Iris pigment epithelial cell (primary cell): ENCODE measurements at regions not wholly inside any gene's neighbourhood (a gene's known extent, or its start where the extent isn't known, plus 50 kb on each side); places are given as distances from the start of the nearest gene placed in this dataset.
"Not testable (repeated sequence)": the region's sequence is repeated elsewhere in the genome, so short reads cannot be mapped to it uniquely, and the experiment has no call there.

Source experiments
- DNase-seq: peaks from one replicate; pipeline ENCODE4 v3.0.0-alpha.2; 2011; ENCODE audit warnings: low read depth

DNA sequence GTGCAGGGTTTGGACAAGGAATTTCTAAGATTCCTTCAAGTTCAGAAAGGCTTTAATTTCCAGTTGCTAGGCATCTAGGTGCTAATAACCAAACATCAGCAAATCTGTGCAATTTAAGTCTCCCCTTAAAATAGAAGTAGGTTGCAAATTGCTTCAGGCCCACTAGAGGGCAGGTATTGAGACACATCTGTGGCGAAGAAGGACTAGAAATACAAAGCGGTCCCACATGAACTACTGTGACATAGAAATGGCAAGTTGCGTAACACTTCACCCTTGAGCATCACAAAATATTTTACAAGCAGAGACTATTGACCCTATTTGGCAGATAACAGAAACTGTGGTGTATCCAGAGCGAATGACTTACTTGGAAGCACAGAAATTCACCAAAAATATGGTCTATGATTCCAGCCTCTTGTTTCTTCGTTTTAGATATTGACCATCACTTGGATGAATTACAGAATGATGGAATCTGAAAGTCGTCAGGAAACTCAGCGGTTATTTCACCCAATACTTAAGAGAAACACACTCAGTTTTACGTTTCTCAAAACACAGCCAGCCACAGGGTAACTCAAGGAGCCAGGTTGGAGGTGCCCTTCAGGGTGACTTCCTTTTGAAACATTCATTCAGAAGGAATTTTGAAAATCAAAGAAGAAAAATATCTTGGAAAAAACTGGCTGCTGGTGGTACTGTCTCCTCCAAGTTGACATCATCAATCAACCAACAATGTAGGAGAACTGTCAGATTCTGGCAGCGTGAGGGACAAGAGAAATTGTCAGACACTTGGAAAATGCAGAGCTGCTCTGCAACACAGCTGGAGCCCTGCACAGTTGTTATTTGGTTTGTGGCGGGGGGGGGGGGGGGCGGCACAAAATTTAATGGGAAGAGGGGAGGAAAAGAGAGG is 256.3 kb upstream of the MINDY3 start:
- DNase-seq = peak; percentile 37

DNA sequence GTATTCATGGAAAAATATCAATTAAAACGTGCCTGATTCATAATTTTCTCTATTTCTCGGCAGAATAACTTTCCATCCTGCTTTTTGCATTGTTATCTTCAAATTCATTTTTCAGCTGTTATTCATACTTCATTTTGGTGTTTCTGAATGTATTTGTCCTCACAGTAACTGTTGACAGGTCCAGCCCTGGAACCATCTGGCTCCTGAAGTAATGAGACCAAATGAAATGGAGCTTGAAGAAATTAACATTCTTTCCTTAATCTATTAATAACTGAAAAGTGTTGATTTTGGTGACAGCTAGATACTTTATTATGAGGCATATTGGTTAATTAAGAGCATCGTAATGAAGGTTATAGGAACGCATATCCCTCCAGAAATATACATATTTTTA is 257.0 kb upstream of the MINDY3 start:
- no peak for DNase-seq

DNA sequence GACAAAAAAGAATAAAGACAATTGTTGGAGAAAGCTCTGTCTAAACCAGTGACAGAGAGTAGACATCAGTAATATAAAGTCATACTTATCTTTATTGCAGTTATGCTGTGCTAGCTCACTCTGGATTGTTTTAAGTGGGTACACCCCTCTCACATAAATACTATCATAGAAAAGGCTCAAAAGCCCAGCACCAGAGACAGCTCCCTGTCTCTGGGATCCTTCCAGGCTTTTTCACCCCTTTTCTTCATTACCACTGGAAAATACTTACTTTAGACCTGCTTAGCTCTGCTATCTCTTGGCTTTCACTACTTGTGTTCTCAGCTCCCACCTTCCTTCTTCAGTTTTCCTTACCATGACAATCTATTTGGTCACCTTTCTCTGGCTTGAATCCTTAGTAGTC is 259.1 kb upstream of the MINDY3 start:
- DNase-seq = no peak

DNA sequence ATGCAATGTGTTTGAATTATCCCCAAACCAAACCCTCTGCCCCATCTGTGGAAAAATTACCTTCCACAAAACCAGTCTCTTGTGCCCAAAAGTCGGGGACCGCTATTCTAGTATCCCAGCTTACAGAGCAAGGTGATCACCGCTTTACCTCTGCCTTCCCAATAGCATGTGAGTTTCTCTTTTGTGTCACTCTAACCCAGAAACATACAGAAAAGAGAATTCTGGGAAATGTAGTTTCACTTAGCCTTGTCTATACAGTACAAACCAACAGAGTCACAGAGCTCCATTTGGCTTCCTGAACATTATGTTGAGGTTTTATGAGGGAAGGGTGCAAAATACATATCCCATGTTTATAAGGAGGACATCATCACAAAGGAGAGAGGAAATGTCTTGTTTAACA is 260.3 kb upstream of the MINDY3 start:
- DNase-seq = no peak

DNA sequence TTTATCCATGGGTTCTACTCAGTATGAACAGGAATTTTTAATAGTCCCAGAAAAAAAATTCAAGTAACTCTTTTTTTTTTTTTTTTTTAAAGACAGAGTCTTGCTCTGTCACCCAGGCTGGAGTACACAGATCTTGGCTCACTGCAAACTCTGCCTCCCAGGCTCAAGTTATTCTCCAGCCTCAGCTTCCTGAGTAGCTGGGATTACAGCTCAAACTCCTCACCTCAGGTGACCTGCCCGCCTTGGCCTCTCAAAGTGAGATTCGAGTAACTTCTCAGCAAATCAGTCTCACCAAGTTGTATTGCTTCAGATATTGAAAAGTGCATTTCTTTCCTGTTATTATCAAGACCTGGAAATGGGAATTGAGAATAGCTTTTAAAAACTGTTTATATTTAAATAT is 281.2 kb upstream of the MINDY3 start:
- DNase-seq = no peak

DNA sequence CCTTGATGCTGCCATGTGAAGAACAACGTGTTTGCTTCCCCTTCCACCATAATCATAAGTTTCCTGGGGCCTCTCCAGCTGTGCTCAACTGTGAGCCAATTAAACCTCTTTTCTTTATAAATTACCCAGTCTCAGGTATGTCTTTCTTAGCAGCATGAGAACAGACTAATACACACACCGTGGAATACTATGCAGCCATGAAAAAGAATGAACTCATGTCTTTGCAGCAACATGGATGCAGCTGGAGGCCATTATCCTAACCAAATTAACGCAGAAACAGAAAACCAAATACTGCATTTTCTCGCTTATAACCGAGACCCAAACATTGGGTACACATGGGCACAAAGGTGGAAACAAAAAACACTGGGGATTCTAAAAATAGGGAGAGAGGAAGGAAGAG is 286.7 kb upstream of the MINDY3 start:
- DNase-seq = no peak

DNA sequence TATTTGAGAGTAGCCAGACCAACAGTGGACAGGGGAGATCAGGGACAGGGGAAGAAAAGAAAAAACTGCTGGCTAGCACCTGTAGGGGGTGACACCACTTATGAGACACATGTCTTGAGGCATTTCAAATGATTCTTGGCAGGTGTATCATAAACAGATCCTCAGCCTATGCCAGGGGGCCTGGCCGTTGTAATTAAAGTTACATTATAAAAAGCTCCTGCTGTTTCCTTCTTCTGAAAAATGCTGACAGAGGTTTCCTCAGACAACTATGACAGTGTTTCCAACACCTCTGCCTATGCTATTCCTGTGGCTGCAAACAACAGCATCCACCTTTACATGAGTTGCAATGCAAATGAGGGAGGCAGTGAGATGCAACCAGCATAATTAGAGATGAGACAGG is 281.0 kb upstream of the PTER start:
- no peak for DNase-seq

DNA sequence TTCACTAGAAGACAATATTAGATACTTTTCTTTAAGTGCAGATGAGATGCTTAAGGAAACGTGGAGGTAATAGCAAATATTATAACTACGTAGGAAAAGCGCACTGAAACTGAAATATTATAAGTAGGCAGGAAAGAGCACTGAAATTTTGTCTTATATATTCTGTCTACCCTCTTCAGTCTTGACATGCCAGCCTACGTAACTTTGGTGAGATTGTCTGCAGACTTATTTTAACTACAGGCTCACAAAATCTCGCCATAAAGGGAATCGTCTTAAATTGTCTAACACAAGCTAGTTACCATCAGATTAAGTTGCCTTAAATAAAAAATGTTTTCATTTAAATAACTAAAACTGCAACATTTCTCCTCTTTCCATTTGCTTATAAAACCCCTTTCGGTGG is 280.1 kb upstream of the PTER start:
- no peak for DNase-seq

DNA sequence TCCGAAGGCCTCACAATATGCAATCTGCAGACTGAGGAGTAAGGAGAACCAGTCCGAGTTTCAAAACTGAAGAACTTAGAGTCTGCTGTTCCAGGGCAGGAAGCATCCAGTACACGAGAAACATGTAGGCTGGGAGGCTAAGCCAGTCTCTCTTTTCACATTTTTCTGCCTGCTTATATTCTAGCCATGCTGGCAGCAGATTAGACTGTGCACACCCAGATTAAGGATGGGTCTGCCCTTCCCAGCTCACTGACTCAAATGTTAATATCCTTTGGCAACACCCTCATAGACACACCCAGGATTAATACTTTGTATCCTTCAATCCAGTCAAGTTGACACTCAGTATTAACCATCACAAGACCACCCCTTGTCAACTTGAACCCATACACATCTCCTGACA is 271.7 kb upstream of the PTER start:
- DNase-seq = not testable (repeated sequence)

DNA sequence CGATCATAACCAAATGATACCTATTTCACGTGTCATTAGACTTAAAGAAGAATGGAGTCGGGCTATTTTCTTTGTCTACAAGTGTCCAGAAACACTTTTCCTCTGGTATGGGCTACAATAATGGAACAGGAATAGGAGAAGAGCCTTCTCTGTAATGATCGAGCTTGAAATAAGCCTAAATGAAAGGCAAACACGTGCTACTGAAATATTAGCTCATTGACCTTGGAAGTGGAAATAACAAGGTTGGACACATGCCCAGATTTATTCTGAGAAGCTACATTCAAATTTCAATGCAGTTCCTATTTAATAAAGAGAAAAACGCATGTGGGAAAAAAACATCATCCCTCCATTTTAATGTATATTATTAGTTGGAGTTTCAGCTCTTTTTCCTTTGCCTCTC is 254.7 kb upstream of the PTER start:
- no peak for DNase-seq

DNA sequence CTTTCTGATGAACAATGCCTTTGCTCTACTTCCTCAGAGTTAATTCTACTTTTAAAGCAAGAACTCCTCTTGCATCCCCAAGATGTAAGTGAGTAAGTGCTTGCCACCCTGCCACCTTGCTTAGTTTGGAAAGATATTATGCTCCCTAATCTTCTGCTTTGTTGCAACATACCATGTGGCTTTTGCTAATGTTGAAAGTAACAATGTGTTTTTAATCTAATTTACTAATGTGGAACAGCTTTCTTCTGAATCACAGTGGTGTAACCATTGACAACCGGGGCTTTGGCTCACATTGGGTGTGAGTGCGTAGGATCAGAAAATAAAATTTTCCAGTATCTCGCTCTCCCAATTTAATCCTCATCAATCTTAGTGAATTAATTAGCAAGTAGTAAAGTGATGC is 254.1 kb upstream of the PTER start:
- no peak for DNase-seq

DNA sequence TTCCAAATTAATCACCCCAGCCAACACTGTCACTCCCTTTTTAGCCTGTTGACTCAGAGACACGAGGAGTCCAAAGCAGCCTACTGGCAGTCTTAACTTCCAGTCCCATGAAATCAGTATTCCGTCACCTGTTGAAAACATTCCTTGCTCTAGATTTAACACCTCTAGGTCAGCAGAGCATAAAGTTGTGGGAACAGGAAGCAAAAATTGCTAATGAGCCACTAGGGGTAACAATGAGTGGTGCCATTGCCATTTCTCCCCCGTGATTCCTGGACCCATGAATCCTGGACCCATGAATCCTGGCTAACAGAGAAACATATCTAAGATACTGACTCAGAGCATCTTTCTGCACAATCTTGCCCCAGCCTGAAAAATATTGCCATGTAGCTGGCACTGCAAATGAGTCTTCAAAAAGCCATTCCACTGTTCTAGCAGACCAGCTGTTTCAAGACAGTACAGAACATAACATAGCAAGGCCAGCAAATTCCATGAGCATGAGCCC is 252.7 kb upstream of the PTER start:
- no peak for DNase-seq

DNA sequence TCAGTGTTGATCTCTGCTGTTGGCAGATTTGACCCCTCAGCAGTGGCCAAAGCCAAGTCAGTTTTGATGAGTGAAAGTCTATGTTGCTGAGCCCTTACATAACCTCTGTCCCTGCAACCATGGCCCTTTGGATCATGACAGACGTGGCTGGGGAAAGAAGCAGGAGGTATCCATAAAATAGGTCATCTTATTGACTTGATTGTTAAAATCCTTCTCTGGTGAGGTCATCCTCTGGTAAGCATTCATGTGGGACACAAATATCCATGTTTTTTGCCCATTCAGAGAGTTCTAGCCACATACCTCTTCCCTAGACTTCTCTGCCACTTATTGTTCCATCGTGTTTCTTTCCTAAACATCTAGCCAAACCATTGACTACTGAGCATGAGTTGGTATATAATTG is 251.9 kb upstream of the PTER start:
- DNase-seq = no peak

DNA sequence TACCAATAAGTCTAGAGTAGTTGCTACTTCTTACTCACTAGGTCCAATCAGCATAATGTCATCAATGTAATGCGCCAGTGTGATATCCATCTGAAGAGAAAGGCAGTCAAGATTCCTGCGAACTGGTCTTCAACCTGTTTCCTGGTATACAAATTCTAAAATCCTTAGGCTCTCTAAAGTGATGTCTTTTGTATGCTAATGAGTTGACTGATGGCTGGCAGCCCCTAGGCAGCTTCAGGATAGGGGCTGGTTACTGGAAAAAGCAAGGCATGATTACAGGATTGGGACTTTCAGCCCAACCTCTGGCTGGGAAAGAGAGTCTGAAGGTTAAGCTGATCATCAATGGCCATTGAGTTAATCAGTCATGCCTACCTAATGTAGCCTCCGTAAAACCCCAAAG is 250.2 kb upstream of the PTER start:
- DNase-seq = no peak

DNA sequence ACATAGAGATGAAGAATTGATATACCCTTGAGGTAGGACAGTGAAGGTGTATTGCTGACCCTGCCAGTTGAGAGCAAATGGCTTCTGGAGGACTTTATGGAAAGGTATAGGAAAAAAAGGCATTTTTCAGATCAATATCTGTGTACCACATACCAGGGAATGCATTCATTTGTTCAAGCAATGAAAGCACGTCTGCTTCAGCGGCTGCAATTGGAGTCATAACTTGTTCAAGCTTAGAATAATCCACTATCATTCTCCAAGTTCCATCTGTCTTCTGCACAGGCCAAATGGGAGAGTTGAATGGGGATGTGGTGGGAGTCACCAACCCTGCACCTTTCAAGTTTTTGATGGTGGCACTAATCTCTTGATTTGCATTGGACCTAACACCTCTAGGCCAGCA is 249.6 kb upstream of the PTER start:
- DNase-seq = no peak

DNA sequence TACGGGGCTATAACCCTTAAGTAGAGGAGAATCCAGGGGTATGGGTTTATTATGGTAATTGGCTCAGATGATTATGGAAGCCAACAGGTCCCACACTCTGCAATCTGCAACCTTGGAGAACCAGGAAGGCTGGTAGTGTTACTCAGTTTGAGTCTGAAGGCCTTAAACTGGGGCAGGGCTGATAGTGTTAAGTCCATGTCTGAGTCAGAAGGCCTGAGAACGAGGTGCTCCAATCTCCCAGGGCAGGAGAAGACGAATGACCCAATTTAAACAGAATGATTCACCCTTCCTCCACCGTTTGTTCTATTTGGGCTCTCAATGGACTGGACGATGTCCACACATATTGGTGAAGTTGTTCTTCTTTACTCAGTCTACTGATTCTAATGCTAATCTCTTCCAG is 244.5 kb upstream of the PTER start:
- no peak for DNase-seq

DNA sequence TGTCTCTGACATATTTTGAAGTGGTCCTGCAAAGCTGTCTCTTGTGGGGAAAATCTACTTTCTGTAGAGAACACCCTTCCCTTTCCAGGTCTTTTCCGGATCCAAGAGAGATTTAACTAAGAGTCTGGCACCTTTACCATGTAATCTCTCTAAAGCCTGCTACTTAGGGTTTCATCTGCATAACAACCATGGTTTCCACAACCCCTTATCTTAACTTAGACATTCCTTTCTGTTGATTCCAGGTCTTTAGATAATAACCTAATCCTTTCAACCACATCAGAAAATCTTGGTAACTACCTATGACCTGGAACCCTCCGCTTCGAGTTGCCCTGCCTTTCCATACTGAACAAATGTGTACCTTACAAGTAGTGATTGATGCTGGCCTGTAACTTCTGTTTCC is 243.6 kb upstream of the PTER start:
- DNase-seq = no peak

DNA sequence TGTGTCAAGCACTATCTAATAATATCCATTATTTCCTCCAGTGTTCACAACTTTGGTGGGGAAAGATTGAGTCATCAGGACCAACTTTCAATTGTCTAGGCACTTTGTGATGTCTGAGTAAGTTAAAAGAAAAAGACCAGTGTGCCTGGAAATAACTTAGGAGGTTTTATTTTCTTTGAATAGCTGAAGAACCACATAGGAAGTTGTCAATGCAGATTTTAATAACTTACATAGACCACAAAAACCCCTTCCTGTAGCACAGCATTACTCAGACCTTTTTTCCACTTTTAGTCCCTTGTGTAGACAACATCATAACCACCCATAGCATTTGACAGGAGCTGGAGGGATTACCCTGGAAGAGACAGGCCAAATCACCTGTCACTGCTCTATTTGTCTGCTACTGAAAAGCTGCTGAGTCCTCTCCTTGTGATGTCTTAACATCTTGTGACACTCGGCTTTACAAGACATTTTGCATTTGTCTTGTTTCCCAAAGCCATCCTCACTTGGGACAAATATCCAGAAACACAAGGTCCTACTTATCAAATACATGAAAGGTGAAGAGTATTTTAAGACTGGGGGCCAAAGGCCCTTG is 241.5 kb upstream of the PTER start:
- DNase-seq = no peak

DNA sequence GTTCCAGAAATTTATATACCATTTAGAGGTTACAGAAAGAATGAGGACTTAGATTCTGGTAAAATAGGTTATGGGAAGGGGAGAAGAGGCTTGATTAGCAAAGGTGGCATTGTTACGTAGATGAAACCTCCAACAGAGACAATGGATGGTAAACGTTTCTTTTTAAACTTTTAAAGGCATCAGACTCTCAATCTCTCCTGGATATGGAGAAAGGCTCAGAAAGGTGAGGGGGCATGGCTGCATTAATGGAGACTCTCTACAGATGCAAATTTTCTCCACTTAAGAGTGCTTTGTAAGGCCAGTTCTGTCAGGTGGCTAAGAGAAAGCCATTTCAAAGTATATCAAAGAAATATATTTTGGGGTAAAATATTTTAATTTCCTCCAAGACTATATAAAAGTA is 240.9 kb upstream of the PTER start:
- no peak for DNase-seq

DNA sequence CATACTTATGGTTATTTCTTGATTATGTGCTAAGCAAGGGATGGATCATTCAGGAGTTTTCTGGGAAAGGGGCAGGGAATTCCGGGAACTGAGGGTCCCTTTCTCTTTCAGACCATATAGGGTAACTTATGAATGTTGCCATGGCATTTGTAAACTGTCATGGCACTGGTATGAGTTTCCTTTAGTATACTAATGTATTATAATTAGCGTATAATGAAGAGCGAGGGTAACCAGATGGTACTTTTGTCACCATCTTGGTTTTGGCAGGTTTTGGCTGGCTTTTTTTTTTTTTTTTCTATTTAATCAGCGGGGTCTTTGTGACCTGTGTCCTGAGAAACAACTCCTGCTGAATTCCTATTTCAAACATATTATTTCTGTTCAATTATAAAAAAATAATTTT is 237.6 kb upstream of the PTER start:
- DNase-seq = no peak

DNA sequence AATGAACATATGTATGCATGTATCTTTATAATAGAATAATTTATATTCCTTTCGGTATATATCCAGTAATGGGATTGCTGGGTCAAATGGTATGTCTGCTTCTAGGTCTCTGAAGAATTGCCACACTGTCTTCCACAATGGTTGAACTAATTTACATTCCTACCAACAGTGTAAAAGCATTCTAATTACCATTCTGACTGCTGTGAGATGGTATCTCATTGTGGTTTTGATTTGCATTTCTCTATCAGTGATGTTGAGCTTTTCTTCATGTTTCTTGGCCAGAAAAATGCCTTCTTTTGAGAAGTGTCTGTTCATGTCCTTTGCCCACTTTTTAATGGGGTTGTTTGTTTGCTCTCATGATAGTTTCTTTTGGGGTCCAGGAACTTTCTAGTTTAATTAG is 213.2 kb upstream of the PTER start:
- not testable (repeated sequence) for DNase-seq

DNA sequence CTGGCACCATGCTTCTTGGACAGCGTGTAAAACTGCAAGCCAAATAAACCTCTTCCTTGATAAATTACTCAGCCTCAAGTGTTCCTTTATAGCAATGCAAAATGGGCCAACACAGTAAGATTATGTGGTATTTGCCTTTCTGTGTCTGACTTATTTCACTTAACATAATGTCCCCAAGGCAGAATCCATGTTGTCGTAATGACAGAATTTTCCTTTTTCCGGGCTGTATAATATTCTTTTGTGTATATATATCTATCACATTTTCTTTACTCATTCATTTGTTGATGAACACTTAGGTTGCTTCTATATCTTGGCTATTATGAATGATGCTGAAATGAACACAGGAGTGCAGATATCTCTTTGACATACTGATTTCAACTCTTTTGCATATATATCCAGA is 209.1 kb upstream of the PTER start:
- no peak for DNase-seq

DNA sequence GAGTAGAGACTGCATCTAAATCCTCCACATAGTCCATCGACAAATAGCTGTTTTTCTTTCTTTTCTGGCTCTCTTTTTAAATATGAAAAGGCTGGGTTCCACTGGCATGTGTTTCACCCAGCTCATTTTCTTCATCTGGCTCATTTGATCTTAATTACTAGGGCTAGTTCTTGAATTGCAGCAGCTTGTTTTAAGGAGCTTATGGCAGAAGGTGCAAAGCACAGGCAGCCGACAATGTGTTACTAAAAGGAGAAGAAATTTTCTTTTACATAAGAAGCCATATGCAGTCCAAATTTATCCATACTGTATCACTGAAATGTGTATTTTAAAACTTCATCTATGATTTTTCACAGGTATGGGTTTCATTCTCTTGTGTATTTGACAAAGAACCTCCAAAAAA is 205.6 kb upstream of the PTER start:
- DNase-seq = no peak
